GM18867 (cell line): ENCODE measurements at regions not wholly inside any gene's neighbourhood (a gene's known extent, or its start where the extent isn't known, plus 50 kb on each side); places are given as distances from the start of the nearest gene placed in this dataset.

ENCODE experiments used
- ATAC-seq: cut with Tn5 transposase; IDR thresholded peaks from one replicate; pipeline ENCODE4 v1.9.1; 2021; ENCODE audit warnings: mild to moderate bottlenecking, moderate library complexity; ENCODE audit not compliant: unreplicated experiment

- no peak for ATAC-seq
Measured at GRCh38 chr1:4851385-4852065, 197.1 kb downstream of the AJAP1 start.

- no peak for ATAC-seq
Measured at GRCh38 chr1:4848431-4848830, 194.0 kb downstream of the AJAP1 start.

- no peak for ATAC-seq
Measured at GRCh38 chr1:4847711-4848110, 193.3 kb downstream of the AJAP1 start.
